ENCODE measurements at regions not wholly inside any gene's neighbourhood (a gene's known extent, or its start where the extent isn't known, plus 50 kb on each side); places are given as distances from the start of the nearest gene placed in this dataset.
"Not testable (repeated sequence)": the region's sequence is repeated elsewhere in the genome, so short reads cannot be mapped to it uniquely, and the experiment has no call there.

DNA sequence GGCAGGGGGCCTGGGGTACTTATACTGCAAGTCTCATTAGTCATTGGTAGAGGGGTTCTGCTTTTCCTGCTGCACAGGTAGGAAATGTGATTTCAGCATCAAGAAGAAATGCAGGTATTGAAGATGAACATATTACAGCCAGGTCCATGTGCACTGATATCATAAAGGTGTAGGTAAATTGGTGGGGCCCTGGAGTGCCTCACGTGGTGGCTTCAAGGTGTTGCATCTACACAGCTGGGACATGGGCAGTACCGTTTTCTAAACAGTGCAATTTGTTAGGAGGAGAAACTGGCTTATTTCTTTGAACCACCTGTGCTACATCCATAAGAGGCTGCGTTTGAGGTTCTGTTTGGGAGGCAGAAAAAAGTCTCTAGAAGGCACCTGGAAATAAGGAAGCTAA lies 618.1 kb upstream of the RBFOX1 start:
- no peak for DNase-seq

- DNase-seq: no peak
Measured at GRCh38 chr16:6709736-6710135, 622.9 kb upstream of the RBFOX1 start.

DNA sequence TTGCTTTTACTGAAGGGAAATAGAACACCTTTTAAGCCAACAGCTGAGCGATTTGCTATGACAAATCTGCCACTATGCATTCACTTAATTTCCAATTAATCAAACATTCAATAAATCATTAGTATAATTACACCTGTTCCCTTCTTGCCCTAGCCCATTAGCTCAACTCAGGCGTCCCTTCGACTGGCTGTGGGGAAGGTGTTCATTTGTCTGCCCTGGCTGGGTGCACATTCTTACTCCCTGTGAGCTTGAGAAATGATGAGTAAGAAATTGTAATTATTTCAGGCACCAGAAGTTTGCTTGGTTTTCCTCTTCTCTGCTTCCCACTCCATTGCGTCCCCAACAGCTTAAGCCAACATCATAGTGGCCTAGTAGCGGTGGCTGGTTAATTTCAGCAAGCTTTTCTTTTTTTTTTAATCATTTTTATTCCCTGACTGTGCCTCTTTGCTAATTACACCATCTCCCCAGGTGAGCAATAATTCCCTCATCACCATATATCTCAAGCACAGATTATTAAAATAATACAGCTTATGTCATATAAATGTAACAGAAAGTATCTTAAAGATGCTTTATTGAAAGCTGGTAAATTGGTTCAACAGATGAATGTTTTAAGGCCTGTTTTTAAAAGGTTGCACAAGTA lies 623.9 kb upstream of the RBFOX1 start:
- DNase-seq: no peak

- no peak for DNase-seq
Measured at GRCh38 chr16:6704306-6704930, 628.2 kb upstream of the RBFOX1 start.

GRCh38 chr16:6701096-6701495 lies 631.5 kb upstream of the RBFOX1 start:
- DNase-seq: no peak

GRCh38 chr16:6698548-6698947 lies 634.1 kb upstream of the RBFOX1 start:
- DNase-seq: peak; percentile 48

- DNase-seq: no peak
Measured at GRCh38 chr16:6695666-6696065, 637.0 kb upstream of the RBFOX1 start.

GRCh38 chr16:6694636-6695035 lies 638.0 kb upstream of the RBFOX1 start:
- no peak for DNase-seq

DNA sequence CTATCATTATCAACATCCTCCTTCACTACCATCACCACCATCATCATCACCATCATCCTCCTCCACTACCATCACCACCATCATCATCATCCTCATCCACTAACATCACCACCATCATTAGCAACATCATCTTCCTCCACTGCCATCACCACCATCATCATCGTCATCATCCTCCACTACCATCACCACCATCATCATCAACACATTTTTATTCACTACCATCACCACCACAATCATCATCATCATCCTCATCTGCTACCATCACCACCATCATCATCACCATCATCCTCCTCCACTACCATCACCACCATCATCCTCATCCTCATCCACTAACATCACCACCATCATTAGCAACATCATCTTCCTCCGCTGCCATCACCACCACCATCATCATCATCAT lies 639.2 kb upstream of the RBFOX1 start:
- DNase-seq: not testable (repeated sequence)

DNA sequence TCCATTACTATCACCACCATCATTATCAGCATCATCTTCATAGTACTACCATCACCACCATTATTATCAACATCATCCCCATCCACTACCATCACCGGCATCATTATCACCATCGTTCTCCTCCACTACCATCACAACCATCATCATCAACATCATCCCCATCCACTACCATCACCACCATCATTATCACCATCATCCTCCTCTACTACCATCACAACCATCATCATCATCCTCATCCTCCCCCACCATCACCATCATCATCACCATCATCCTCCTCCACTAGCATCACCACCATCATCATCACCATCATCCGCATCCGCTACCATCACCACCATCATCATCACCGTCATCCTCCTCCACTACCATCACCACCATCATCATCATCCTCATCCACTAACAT lies 639.8 kb upstream of the RBFOX1 start:
- DNase-seq: no peak

DNA sequence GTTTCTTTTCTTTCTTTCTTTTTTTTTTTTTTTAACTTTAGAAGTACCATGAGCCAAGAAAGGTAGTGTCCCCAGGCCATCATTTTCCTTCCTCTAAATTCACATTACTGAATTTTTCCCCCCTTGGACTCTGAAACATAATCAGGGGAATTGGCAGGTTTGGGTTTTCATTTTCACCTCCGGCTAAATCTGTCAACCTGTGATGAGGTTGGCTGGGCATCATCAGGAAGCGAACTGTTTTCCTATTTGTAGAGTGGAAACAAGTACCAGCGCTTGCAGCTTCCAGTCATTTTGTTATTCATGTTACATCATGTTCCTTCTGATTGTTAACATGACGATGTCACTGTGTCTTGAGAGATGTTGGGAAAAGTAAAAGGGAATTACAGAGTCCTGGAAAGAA lies 641.9 kb upstream of the RBFOX1 start:
- DNase-seq: no peak

GRCh38 chr16:6689643-6690042 lies 643.0 kb upstream of the RBFOX1 start:
- DNase-seq: no peak

DNA sequence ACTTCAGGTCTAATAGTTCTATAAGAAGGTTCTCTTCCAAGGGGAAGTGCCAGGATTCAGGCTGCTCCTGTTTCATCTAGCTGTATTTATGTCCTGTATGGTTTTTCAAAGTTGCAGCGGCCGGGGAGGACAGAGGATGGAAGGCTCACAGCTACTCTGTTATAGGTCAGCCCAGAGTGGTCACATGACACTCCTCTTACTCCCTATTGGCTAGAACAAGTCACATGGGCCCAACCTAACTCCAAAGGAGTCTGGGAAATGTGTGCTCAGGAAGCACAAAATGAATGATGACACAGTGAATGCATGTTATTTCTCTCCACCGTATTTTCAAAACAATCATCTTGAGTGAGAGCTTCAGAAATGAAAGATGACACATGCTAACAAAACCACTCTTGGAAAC lies 645.1 kb upstream of the RBFOX1 start:
- no peak for DNase-seq

- DNase-seq: peak; percentile 7
Measured at GRCh38 chr16:6684076-6684673, 648.5 kb upstream of the RBFOX1 start.

GRCh38 chr16:6682142-6682811 lies 650.4 kb upstream of the RBFOX1 start:
- DNase-seq: peak; percentile 20

DNA sequence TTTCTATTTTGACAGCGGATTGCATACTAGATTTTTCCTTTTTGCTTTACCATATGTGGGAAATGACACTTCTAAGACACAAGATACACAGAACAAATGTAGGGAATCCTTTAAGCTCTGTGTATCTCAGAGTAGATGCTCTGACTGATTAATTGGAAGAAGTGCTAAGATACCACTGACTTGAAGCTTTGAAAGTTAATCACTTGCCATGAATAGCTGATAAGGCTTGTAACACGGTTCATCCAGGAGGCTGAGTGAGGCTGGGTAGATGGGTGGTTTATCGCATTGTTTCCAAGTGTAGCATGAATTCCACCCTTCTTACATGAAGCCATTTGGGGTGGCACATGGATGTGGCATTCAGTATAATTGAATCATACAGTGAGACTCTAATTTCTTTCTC lies 654.1 kb upstream of the RBFOX1 start:
- DNase-seq: no peak

- DNase-seq: no peak
Measured at GRCh38 chr16:6674071-6674470, 658.6 kb upstream of the RBFOX1 start.

- no peak for DNase-seq
Measured at GRCh38 chr16:6672507-6672906, 660.1 kb upstream of the RBFOX1 start.

DNA sequence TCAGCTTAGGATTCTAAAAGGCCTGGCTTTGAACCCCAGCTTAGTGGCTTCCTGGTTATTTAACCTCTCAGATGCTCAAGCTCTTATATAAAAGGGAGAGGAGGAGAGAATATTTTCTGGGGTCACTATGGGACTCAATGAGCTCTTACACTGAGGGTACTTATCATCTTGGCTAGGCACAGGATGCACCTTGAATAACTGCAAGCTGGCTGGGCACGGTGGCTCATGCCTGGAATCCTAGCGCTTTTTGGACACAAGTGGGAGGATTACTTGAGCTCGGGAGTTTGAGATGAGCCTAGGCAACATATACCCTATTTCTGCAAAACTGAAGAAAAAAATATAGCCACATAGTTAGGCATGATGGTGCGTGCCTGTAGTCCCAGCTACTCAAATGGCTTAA lies 665.3 kb upstream of the RBFOX1 start:
- DNase-seq: no peak

GRCh38 chr16:6665126-6665525 lies 667.5 kb upstream of the RBFOX1 start:
- DNase-seq: no peak

GRCh38 chr16:6663668-6664067 lies 669.0 kb upstream of the RBFOX1 start:
- DNase-seq: no peak

GRCh38 chr16:6656760-6657159 lies 675.9 kb upstream of the RBFOX1 start:
- DNase-seq: no peak

DNA sequence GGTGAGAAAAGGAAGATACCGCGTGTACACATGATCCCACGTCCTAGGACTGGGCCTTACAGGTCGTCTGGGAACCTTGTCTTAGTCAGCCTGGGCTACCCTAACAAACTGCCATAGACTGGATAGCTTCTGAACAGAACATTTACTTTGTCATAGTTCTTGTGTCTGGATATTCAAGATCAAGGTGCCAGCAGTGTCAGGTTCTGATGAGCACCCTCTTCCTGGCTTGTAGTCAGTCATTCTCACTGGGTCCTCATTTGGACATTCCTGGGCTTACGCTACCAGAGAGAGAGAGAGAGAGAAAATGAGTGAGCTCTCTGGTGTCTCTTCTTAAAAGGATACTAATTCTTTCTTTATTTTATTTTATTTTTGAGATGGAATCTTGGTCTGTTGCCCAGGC lies 685.8 kb upstream of the RBFOX1 start:
- DNase-seq: no peak
